AG09309 (cell line): ENCODE measurements at regions not wholly inside any gene's neighbourhood (a gene's known extent, or its start where the extent isn't known, plus 50 kb on each side); places are given as distances from the start of the nearest gene placed in this dataset.

Experiments used
- DNase-seq: peaks from one replicate; pipeline ENCODE4 v3.0.0-alpha.2; 2010; ENCODE audit warnings: low read depth
- H3K4me3 ChIP-seq: 2 replicates; pipeline ENCODE4 v1.5.1; 2011; ENCODE audit warnings: mild to moderate bottlenecking, low read depth, low read length, moderate library complexity; ENCODE audit not compliant: control insufficient read depth
- TF ChIP-seq, protein P1 (sequence below): IDR thresholded peaks from 2 replicates; pipeline ENCODE4 v1.5.1; 2011; ENCODE audit warnings: mild to moderate bottlenecking, low read depth, low read length, inconsistent platforms; ENCODE audit not compliant: insufficient read depth, control insufficient read depth; ENCODE audit errors: missing control alignments

- TF ChIP-seq, protein P1, sequence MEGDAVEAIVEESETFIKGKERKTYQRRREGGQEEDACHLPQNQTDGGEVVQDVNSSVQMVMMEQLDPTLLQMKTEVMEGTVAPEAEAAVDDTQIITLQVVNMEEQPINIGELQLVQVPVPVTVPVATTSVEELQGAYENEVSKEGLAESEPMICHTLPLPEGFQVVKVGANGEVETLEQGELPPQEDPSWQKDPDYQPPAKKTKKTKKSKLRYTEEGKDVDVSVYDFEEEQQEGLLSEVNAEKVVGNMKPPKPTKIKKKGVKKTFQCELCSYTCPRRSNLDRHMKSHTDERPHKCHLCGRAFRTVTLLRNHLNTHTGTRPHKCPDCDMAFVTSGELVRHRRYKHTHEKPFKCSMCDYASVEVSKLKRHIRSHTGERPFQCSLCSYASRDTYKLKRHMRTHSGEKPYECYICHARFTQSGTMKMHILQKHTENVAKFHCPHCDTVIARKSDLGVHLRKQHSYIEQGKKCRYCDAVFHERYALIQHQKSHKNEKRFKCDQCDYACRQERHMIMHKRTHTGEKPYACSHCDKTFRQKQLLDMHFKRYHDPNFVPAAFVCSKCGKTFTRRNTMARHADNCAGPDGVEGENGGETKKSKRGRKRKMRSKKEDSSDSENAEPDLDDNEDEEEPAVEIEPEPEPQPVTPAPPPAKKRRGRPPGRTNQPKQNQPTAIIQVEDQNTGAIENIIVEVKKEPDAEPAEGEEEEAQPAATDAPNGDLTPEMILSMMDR: no peak
- DNase-seq: no peak
- H3K4me3 ChIP-seq: no peak overlapping the region
Observed at GRCh38 chr6:91718198-91718597, 1131.3 kb upstream of the MAP3K7 start.

- DNase-seq: no peak
- TF ChIP-seq, protein P1: no peak
- H3K4me3 ChIP-seq: no peak overlapping the region
Observed at GRCh38 chr6:91717094-91717493, 1130.2 kb upstream of the MAP3K7 start.

- DNase-seq: no peak
- TF ChIP-seq, protein P1: no peak
Observed at GRCh38 chr6:91716361-91716760, 1129.5 kb upstream of the MAP3K7 start.

GRCh38 chr6:91715171-91715805 is 1128.4 kb upstream of the MAP3K7 start:
- H3K4me3 ChIP-seq: no peak overlapping the region
- no peak for DNase-seq
- TF ChIP-seq, protein P1: no peak

More at GRCh38 chr6:91716361-91716760, 1129.5 kb upstream of the MAP3K7 start:
- H3K4me3 ChIP-seq: no peak overlapping the region

DNA sequence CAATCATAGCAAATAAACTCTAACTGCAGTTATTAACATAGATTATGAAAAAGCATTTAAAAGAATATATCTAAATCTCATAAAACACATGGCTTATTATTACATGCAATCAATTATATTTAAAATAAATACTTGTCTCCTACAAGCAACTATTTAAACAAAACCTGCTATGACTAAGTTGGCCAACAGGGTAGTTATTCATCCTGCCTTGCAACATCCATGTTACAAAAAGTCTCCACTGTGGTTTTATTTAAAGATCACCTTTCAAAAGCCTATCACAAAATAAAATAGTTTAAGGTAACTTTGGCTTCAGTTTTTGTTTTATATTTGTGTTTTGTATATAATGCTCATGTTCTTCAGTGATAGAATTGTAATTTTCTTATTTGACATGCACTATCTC is 1127.0 kb upstream of the MAP3K7 start:
- DNase-seq: no peak
- H3K4me3 ChIP-seq: no peak overlapping the region
- TF ChIP-seq, protein P1: no peak

GRCh38 chr6:91711518-91711917 is 1124.6 kb upstream of the MAP3K7 start:
- no peak overlapping the region for H3K4me3 ChIP-seq
- TF ChIP-seq, protein P1: no peak
- DNase-seq: no peak
